ENCODE measurements at regions not wholly inside any gene's neighbourhood (a gene's known extent, or its start where the extent isn't known, plus 50 kb on each side); places are given as distances from the start of the nearest gene placed in this dataset.

DNA sequence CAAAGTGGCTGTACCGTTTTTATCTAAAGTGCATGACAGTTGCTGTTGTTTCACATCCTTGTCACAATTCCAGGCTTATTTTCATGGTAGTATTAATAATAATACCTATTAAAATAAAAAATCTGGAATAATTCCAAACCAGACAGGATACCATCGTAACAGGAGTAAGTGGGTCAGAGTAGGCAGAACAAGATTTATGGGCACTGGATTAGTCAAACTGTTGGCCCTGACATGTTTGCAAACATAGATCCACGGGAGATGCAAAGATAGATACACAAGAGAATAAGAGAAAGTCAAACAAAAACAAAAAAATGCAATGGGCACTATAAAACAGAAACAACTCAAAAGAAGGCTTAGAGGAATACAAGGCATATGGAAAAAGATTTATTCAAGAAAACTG is 449.5 kb upstream of the HS3ST1 start:
- intact Hi-C loops (cut with micrococcal nuclease; ENCODE audit: unreplicated experiment) (no loop called here), in situ Hi-C loops (cut with HindIII; ENCODE audit: extremely low pct_ligation_motif_present, low pct_unique_long_range_greater_than_20kb) (no loop called here)
- Histone ChIP-seq H3K4me1 (ENCODE audit: insufficient read depth, low read length) (no peaks in the 10 kb centered on the region), H3K27ac (ENCODE audit: extremely low read length, insufficient read depth, low read length) (no peak overlapping the region), H3K9me3 (ENCODE audit: low read length) (peaks cover 81% of the 10 kb centered on the region), H4K20me1 (ENCODE audit: insufficient read depth, low read length) (no peaks in the 10 kb centered on the region), H3K4me2 (ENCODE audit: low read depth, low read length) (no peak overlapping the region), H2AFZ (ENCODE audit: low read length) (no peak overlapping the region), H3K79me2 (ENCODE audit: insufficient read depth, low read length) (no peaks in the 10 kb centered on the region), H3K4me3 (replicated peaks in 1 of 3; ENCODE audit: insufficient read depth in 1 of 3, low read depth in 2 of 3, low read length in 3 of 3) (no peak overlapping the region), H3K27me3 (ENCODE audit: control insufficient read depth in 1 of 2, insufficient read depth in 2 of 2, low read length in 2 of 2) (no peaks in the 10 kb centered on the region), H3K36me3 (replicated peaks in 1 of 2; ENCODE audit: control insufficient read depth in 1 of 2, insufficient read depth in 2 of 2, low read length in 2 of 2) (no peaks in the 10 kb centered on the region), H3K9ac (ENCODE audit: insufficient read depth, low read depth, low read length) (no peak overlapping the region)
- DNase-seq (ENCODE audit: low spot score): no peak
- WGBS (ENCODE audit: low lambda C conversion rate): 22% methylated on average over 3 of the region's 3 CpGs
- ChIA-PET CTCF (ENCODE audit: low intra/inter-chr PET ratio, low total read pairs) (no interaction called here), POLR2A (no interaction called here)
- ATAC-seq: no peak
- no TSS peak for BruUV-seq (replicated peaks)
- TF ChIP-seq FOXK1 (CRISPR knock-in tag; IDR thresholded peaks at IDR 0.05; ENCODE audit: borderline replicate concordance, low read depth): no peak
- no peak for TF ChIP-seq ZNF530 (CRISPR knock-in tag; IDR thresholded peaks at IDR 0.05; ENCODE audit: low read depth)
- TF ChIP-seq, protein P1, sequence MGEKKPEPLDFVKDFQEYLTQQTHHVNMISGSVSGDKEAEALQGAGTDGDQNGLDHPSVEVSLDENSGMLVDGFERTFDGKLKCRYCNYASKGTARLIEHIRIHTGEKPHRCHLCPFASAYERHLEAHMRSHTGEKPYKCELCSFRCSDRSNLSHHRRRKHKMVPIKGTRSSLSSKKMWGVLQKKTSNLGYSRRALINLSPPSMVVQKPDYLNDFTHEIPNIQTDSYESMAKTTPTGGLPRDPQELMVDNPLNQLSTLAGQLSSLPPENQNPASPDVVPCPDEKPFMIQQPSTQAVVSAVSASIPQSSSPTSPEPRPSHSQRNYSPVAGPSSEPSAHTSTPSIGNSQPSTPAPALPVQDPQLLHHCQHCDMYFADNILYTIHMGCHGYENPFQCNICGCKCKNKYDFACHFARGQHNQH (CRISPR knock-in tag; IDR thresholded peaks at IDR 0.05): no peak
- TF ChIP-seq DR1 (CRISPR knock-in tag; IDR thresholded peaks at IDR 0.05): no peak
- TF ChIP-seq EHMT2 (IDR thresholded peaks at IDR 0.05; ENCODE audit: borderline replicate concordance, low read depth, low read length): no peak
- TF ChIP-seq, protein P2, sequence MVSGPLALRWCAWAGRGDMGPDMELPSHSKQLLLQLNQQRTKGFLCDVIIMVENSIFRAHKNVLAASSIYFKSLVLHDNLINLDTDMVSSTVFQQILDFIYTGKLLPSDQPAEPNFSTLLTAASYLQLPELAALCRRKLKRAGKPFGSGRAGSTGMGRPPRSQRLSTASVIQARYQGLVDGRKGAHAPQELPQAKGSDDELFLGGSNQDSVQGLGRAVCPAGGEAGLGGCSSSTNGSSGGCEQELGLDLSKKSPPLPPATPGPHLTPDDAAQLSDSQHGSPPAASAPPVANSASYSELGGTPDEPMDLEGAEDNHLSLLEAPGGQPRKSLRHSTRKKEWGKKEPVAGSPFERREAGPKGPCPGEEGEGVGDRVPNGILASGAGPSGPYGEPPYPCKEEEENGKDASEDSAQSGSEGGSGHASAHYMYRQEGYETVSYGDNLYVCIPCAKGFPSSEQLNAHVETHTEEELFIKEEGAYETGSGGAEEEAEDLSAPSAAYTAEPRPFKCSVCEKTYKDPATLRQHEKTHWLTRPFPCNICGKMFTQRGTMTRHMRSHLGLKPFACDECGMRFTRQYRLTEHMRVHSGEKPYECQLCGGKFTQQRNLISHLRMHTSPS (CRISPR knock-in tag; IDR thresholded peaks at IDR 0.05; ENCODE audit: low read depth): no peak
- no peak for TF ChIP-seq ZMYM2 (CRISPR knock-in tag; IDR thresholded peaks at IDR 0.05)
- TF ChIP-seq, protein P3, sequence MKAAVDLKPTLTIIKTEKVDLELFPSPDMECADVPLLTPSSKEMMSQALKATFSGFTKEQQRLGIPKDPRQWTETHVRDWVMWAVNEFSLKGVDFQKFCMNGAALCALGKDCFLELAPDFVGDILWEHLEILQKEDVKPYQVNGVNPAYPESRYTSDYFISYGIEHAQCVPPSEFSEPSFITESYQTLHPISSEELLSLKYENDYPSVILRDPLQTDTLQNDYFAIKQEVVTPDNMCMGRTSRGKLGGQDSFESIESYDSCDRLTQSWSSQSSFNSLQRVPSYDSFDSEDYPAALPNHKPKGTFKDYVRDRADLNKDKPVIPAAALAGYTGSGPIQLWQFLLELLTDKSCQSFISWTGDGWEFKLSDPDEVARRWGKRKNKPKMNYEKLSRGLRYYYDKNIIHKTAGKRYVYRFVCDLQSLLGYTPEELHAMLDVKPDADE (CRISPR knock-in tag; IDR thresholded peaks at IDR 0.05): no peak
- TF ChIP-seq LCORL (IDR thresholded peaks at IDR 0.05): no peak
- TF ChIP-seq LCORL (CRISPR knock-in tag; IDR thresholded peaks at IDR 0.05): no peak
- TF ChIP-seq, protein P4, sequence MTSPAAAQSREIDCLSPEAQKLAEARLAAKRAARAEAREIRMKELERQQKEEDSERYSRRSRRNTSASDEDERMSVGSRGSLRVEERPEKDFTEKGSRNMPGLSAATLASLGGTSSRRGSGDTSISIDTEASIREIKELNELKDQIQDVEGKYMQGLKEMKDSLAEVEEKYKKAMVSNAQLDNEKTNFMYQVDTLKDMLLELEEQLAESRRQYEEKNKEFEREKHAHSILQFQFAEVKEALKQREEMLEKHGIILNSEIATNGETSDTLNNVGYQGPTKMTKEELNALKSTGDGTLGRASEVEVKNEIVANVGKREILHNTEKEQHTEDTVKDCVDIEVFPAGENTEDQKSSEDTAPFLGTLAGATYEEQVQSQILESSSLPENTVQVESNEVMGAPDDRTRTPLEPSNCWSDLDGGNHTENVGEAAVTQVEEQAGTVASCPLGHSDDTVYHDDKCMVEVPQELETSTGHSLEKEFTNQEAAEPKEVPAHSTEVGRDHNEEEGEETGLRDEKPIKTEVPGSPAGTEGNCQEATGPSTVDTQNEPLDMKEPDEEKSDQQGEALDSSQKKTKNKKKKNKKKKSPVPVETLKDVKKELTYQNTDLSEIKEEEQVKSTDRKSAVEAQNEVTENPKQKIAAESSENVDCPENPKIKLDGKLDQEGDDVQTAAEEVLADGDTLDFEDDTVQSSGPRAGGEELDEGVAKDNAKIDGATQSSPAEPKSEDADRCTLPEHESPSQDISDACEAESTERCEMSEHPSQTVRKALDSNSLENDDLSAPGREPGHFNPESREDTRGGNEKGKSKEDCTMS (CRISPR knock-in tag; conservative IDR thresholded peaks at IDR 0.05): no peak
- no peak for FAIRE-seq

Measured in HepG2 (cell line).